IMR-90 (cell line): ENCODE measurements at regions not wholly inside any gene's neighbourhood (a gene's known extent, or its start where the extent isn't known, plus 50 kb on each side); places are given as distances from the start of the nearest gene placed in this dataset.

Experiments
- ATAC-seq: fragments of 200-7000 bp; cut with Tn5 transposase; 2 replicates; pipeline ENCODE4 v1.9.1; 2020; ENCODE audit warnings: low read depth, mild to moderate bottlenecking, moderate library complexity
- BruUV-seq: library from RNA; stranded (reverse); fragments of 400-500 nt; replicated peaks from 2 replicates; lab custom pipeline; 2021; lab: Mats Ljungman, UMichigan
- CTCF ChIA-PET: fragments of 300-600 bp; formaldehyde crosslinking; extraction: SDS; loops from one replicate; lab custom pipeline; 2021; ENCODE audit warnings: antibody characterized with exemption; lab: Yijun Ruan, JAX
- POLR2A ChIA-PET: fragments of 300-600 bp; sonication (Branson Sonifier 250); formaldehyde crosslinking; loops from one replicate; lab custom pipeline; 2022; ENCODE audit warnings: antibody characterized with exemption; ENCODE audit not compliant: unreplicated experiment; lab: Charles Lee
- DNase-seq: peaks from one replicate; pipeline ENCODE4 v3.0.0; 2013
- H2AFZ ChIP-seq: replicated peaks from 2 replicates; pipeline ENCODE3; 2013; ENCODE audit warnings: low read length, mild to moderate bottlenecking; ENCODE audit not compliant: poor library complexity
- H2AK5ac ChIP-seq: 2 replicates; pipeline ENCODE4 v1.6.1; 2013; ENCODE audit warnings: low read depth, low read length, inconsistent platforms
- H2AK9ac ChIP-seq: replicated peaks from 2 replicates; pipeline ENCODE3; 2013; ENCODE audit warnings: mild to moderate bottlenecking, low read depth, low read length, moderate library complexity; ENCODE audit not compliant: poor library complexity
- H2BK120ac ChIP-seq: 2 replicates; pipeline ENCODE4 v1.6.1; 2013; ENCODE audit warnings: low read depth, low read length, inconsistent platforms
- H2BK15ac ChIP-seq: 3 replicates; pipeline ENCODE4 v1.6.1; 2013; ENCODE audit warnings: low read depth, low read length, inconsistent platforms
- H2BK20ac ChIP-seq: 2 replicates; pipeline ENCODE4 v1.6.1; 2013; ENCODE audit warnings: low read depth, mild to moderate bottlenecking, inconsistent platforms, low read length, moderate library complexity
- H2BK5ac ChIP-seq: 2 replicates; pipeline ENCODE4 v1.6.1; 2013; ENCODE audit warnings: mild to moderate bottlenecking, low read depth, low read length, inconsistent platforms; ENCODE audit not compliant: poor library complexity, severe bottlenecking
- H3K14ac ChIP-seq: replicated peaks from 2 replicates; pipeline ENCODE4 v1.6.1; 2013; ENCODE audit warnings: low read depth, low read length, inconsistent platforms
- H3K18ac ChIP-seq: 2 replicates; pipeline ENCODE4 v1.6.1; 2013; ENCODE audit warnings: low read depth, low read length, control low read depth
- H3K23ac ChIP-seq: 2 replicates; pipeline ENCODE4 v1.6.1; 2013; ENCODE audit warnings: low read depth, low read length, inconsistent platforms
- H3K27ac ChIP-seq: 2 replicates; pipeline ENCODE4 v1.5.1; 2013; ENCODE audit warnings: mild to moderate bottlenecking, control low read depth, low read length; ENCODE audit not compliant: insufficient read depth
- H3K27me3 ChIP-seq: 2 replicates; pipeline ENCODE4 v1.6.1; 2013; ENCODE audit warnings: low read length; ENCODE audit not compliant: control insufficient read depth, insufficient read depth
- H3K36me3 ChIP-seq: 2 replicates; pipeline ENCODE4 v1.6.1; 2013; ENCODE audit warnings: low read length, mixed read lengths; ENCODE audit not compliant: control insufficient read depth, insufficient read depth
- H3K4ac ChIP-seq: 2 replicates; pipeline ENCODE4 v1.6.1; 2013; ENCODE audit warnings: low read depth, low read length, inconsistent platforms
- H3K4me1 ChIP-seq: 2 replicates; pipeline ENCODE4 v1.6.1; 2013; ENCODE audit warnings: low read length, mixed read lengths; ENCODE audit not compliant: control insufficient read depth, insufficient read depth
- H3K4me2 ChIP-seq: 2 replicates; pipeline ENCODE4 v1.6.1; 2013; ENCODE audit warnings: low read depth, mild to moderate bottlenecking, control low read depth, low read length, moderate library complexity
- H3K4me3 ChIP-seq: 2 replicates; pipeline ENCODE4 v1.5.1; 2013; ENCODE audit warnings: low read depth, mild to moderate bottlenecking, control low read depth, low read length, moderate library complexity; ENCODE audit not compliant: insufficient read depth
- H3K56ac ChIP-seq: 2 replicates; pipeline ENCODE4 v1.6.1; 2013; ENCODE audit warnings: low read length, inconsistent platforms; ENCODE audit not compliant: insufficient read depth; ENCODE audit errors: extremely low read depth
- H3K79me1 ChIP-seq, 2 experiments: 2 replicates each; pipeline ENCODE4 v1.6.1; 2013; ENCODE audit warnings: low read length in 2 of 2, inconsistent platforms in 1 of 2, low read depth in 1 of 2
- H3K9ac ChIP-seq: 2 replicates; pipeline ENCODE4 v1.6.1; 2013; ENCODE audit warnings: low read depth, low read length, control low read depth
- H3K9me1 ChIP-seq: 2 replicates; pipeline ENCODE4 v1.6.1; 2013; ENCODE audit warnings: low read length, inconsistent platforms; ENCODE audit not compliant: insufficient read depth
- H3K9me3 ChIP-seq: 2 replicates; pipeline ENCODE4 v1.6.1; 2013; ENCODE audit warnings: low read length; ENCODE audit not compliant: control insufficient read depth, insufficient read depth
- H4K20me1 ChIP-seq: 2 replicates; pipeline ENCODE4 v1.6.1; 2013; ENCODE audit warnings: low read length, inconsistent platforms; ENCODE audit not compliant: insufficient read depth
- H4K5ac ChIP-seq: 2 replicates; pipeline ENCODE4 v1.6.1; 2013; ENCODE audit warnings: mild to moderate bottlenecking, low read depth, low read length, control low read depth
- H4K8ac ChIP-seq, 2 experiments: 2 replicates each; pipeline ENCODE4 v1.6.1; 2013; ENCODE audit warnings: low read depth in 2 of 2, low read length in 2 of 2, control low read depth in 1 of 2, inconsistent platforms in 1 of 2
- H4K91ac ChIP-seq: 2 replicates; pipeline ENCODE4 v1.6.1; 2013; ENCODE audit warnings: low read depth, low read length, inconsistent platforms; ENCODE audit not compliant: insufficient read depth
- CHD1 ChIP-seq: IDR thresholded peaks from 2 replicates; pipeline ENCODE4 v1.6.1; 2012; ENCODE audit warnings: low read depth, low read length, improper control_type of control experiment
- FOS ChIP-seq: fragments of 150-350 bp; IDR thresholded peaks from 2 replicates; pipeline ENCODE4 v1.6.1; 2016; ENCODE audit warnings: low read depth, low read length
- MAFK ChIP-seq: IDR thresholded peaks from 2 replicates; pipeline ENCODE4 v1.6.1; 2012; ENCODE audit warnings: low read depth, low read length, improper control_type of control experiment
- MAZ ChIP-seq: IDR thresholded peaks from 2 replicates; pipeline ENCODE4 v1.6.1; 2012; ENCODE audit warnings: low read depth, mild to moderate bottlenecking, low read length, improper control_type of control experiment, moderate library complexity, borderline replicate concordance
- MXI1 ChIP-seq: IDR thresholded peaks from 2 replicates; pipeline ENCODE4 v1.6.1; 2012; ENCODE audit warnings: low read depth, mild to moderate bottlenecking, low read length, moderate library complexity, borderline replicate concordance
- NFE2L2 ChIP-seq: fragments of 150-350 bp; IDR thresholded peaks from 2 replicates; pipeline ENCODE4 v1.6.1; 2016; ENCODE audit warnings: low read depth, mild to moderate bottlenecking, low read length
- POLR2A ChIP-seq: IDR thresholded peaks from 2 replicates; pipeline ENCODE4 v1.6.1; 2012; ENCODE audit warnings: mild to moderate bottlenecking, low read depth, low read length
- RAD21 ChIP-seq: IDR thresholded peaks from 2 replicates; pipeline ENCODE4 v1.6.1; 2012; ENCODE audit warnings: low read length, improper control_type of control experiment
- RCOR1 ChIP-seq: IDR thresholded peaks from 2 replicates; pipeline ENCODE4 v1.6.1; 2012; ENCODE audit warnings: mild to moderate bottlenecking, low read length, improper control_type of control experiment; ENCODE audit not compliant: insufficient replicate concordance
- RFX5 ChIP-seq: IDR thresholded peaks from 2 replicates; pipeline ENCODE4 v1.8.0; 2012; ENCODE audit warnings: low read depth, mild to moderate bottlenecking, low read length, moderate library complexity
- SMC3 ChIP-seq: fragments of 150-350 bp; IDR thresholded peaks from 2 replicates; pipeline ENCODE4 v1.6.1; 2016; ENCODE audit warnings: low read depth, mild to moderate bottlenecking, antibody characterized with exemption, low read length, moderate library complexity
- WGBS, 2 experiments: methylation state at CpG; one replicate each; pipeline versions ENCODE4 v1.1.5 to v1.1.7; 2013; ENCODE audit warnings: missing lambda C conversion rate in 2 of 2; ENCODE audit not compliant: insufficient read length in 1 of 2; ENCODE audit errors: extremely low coverage in 2 of 2; 5-methylcytosine and 5-hydroxymethylcytosine counted together
- dilution Hi-C: fragments of 300-500 bp; cut with HindIII; formaldehyde crosslinking; loops from one replicate; pipeline ENCODE4 v1.14.3; 2018; ENCODE audit warnings: low sequenced_read_pairs; ENCODE audit not compliant: unreplicated experiment
- in situ Hi-C: fragments of 300-500 bp; cut with MboI; formaldehyde crosslinking; loops from 3 replicates; pipeline ENCODE4 v1.14.3; 2019; ENCODE audit warnings: low sequenced_read_pairs, inconsistent platforms, mixed read lengths
- intact Hi-C: fragments of 100-400 bp; cut with micrococcal nuclease; formaldehyde crosslinking; loops from 2 replicates; pipeline ENCODE4 v1.10.0; 2022
- TF ChIP-seq, protein P1 (sequence below): conservative IDR thresholded peaks from 2 replicates; pipeline ENCODE4 v1.5.1; 2012; ENCODE audit warnings: mild to moderate bottlenecking, low read depth, low read length, improper control_type of control experiment
- TF ChIP-seq, protein P2 (sequence below): fragments of 150-350 bp; IDR thresholded peaks from 2 replicates; pipeline ENCODE4 v1.6.1; 2016; ENCODE audit warnings: low read depth, mild to moderate bottlenecking, low read length, moderate library complexity, borderline replicate concordance
- TF ChIP-seq, protein P3 (sequence below): fragments of 150-350 bp; IDR thresholded peaks from 2 replicates; pipeline ENCODE4 v1.6.1; 2017; ENCODE audit warnings: mild to moderate bottlenecking, antibody characterized with exemption, low read length, low read depth

DNA sequence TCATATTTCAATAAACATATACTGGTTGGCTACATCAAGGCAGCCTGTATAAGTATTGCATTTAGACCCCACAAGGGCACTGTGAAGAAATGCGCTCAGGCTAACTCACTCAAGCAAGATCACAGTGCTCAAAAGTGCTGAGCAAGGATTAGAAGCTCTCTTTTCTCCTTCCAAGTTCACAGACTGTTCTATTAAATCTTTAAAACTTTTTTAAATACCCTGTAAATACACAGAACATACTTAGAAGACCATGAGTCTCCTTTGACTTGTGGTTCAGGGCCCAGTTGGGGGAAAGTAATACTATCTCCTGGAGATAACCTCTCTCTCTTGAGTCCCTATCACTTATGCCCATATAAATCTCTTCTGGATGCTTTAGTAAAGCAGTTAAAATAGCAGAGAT lies 152.9 kb downstream of the SP3 start:
- no peak overlapping the region for H3K18ac ChIP-seq
- intact Hi-C loops: no loop called here
- H2BK20ac ChIP-seq: no peak overlapping the region
- H4K8ac ChIP-seq: no peak overlapping the region
- H3K27ac ChIP-seq: no peak overlapping the region
- no peak overlapping the region for H3K9ac ChIP-seq
- H3K27me3 ChIP-seq: peaks cover 20% of the 10 kb centered on the region
- H3K4me2 ChIP-seq: no peak overlapping the region
- no peak overlapping the region for H4K5ac ChIP-seq
- H3K23ac ChIP-seq: no peak overlapping the region
- no peaks in the 10 kb centered on the region for H3K4me1 ChIP-seq
- no peak overlapping the region for H3K4ac ChIP-seq
- TF ChIP-seq MAZ: no peak
- TF ChIP-seq CHD1: no peak
- TF ChIP-seq MXI1: no peak
- TF ChIP-seq, protein P1, sequence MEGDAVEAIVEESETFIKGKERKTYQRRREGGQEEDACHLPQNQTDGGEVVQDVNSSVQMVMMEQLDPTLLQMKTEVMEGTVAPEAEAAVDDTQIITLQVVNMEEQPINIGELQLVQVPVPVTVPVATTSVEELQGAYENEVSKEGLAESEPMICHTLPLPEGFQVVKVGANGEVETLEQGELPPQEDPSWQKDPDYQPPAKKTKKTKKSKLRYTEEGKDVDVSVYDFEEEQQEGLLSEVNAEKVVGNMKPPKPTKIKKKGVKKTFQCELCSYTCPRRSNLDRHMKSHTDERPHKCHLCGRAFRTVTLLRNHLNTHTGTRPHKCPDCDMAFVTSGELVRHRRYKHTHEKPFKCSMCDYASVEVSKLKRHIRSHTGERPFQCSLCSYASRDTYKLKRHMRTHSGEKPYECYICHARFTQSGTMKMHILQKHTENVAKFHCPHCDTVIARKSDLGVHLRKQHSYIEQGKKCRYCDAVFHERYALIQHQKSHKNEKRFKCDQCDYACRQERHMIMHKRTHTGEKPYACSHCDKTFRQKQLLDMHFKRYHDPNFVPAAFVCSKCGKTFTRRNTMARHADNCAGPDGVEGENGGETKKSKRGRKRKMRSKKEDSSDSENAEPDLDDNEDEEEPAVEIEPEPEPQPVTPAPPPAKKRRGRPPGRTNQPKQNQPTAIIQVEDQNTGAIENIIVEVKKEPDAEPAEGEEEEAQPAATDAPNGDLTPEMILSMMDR: no peak
- no peak for TF ChIP-seq FOS
- no peak for TF ChIP-seq NFE2L2
- TF ChIP-seq, protein P2, sequence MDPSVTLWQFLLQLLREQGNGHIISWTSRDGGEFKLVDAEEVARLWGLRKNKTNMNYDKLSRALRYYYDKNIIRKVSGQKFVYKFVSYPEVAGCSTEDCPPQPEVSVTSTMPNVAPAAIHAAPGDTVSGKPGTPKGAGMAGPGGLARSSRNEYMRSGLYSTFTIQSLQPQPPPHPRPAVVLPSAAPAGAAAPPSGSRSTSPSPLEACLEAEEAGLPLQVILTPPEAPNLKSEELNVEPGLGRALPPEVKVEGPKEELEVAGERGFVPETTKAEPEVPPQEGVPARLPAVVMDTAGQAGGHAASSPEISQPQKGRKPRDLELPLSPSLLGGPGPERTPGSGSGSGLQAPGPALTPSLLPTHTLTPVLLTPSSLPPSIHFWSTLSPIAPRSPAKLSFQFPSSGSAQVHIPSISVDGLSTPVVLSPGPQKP: no peak
- no peak for TF ChIP-seq SMC3
- no peak for TF ChIP-seq MAFK
- no peak for TF ChIP-seq RAD21
- TF ChIP-seq RFX5: no peak
- no peak for TF ChIP-seq RCOR1
- no peak for TF ChIP-seq POLR2A
- TF ChIP-seq, protein P3, sequence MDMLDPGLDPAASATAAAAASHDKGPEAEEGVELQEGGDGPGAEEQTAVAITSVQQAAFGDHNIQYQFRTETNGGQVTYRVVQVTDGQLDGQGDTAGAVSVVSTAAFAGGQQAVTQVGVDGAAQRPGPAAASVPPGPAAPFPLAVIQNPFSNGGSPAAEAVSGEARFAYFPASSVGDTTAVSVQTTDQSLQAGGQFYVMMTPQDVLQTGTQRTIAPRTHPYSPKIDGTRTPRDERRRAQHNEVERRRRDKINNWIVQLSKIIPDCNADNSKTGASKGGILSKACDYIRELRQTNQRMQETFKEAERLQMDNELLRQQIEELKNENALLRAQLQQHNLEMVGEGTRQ: no peak
- H4K20me1 ChIP-seq: no peaks in the 10 kb centered on the region
- ATAC-seq: no peak
- no peak overlapping the region for H2BK15ac ChIP-seq
- no peak overlapping the region for H2AK9ac ChIP-seq
- H2AK5ac ChIP-seq: no peak overlapping the region
- no peak for DNase-seq
- no peak overlapping the region for H3K56ac ChIP-seq
- H4K91ac ChIP-seq: no peak overlapping the region
- no peaks in the 10 kb centered on the region for H3K36me3 ChIP-seq
- in situ Hi-C loops: no loop called here
- 80% methylated on average over 1 of the region's 1 CpG; no CpG with 5 or more reads in 1 of the 2 experiments for WGBS, 2 experiments
- CTCF ChIA-PET: no interaction called here
- H2BK120ac ChIP-seq: no peak overlapping the region
- no peak overlapping the region for H3K14ac ChIP-seq
- no peaks in the 10 kb centered on the region for H3K9me3 ChIP-seq
- BruUV-seq: no TSS peak
- no peak overlapping the region for H3K4me3 ChIP-seq
- POLR2A ChIA-PET: no interaction called here
- H3K9me1 ChIP-seq: no peaks in the 10 kb centered on the region
- H2AFZ ChIP-seq: no peak overlapping the region
- H3K79me1 ChIP-seq: no peaks in the 10 kb centered on the region
- H2BK5ac ChIP-seq: no peak overlapping the region
- dilution Hi-C loops: no loop called here
